B cell (primary cell): ENCODE measurements at regions not wholly inside any gene's neighbourhood (a gene's known extent, or its start where the extent isn't known, plus 50 kb on each side); places are given as distances from the start of the nearest gene placed in this dataset.

Experiments
- ATAC-seq: fragments of 200-7000 bp; cut with Tn5 transposase; one replicate; pipeline ENCODE4 v1.10.0; 2021; ENCODE audit warnings: low read depth, mild to moderate bottlenecking, moderate number of reproducible peaks, moderate library complexity
- CTCF ChIA-PET: fragments of 350-600 bp; sonication (Branson Sonifier 250); formaldehyde crosslinking; loops from one replicate; lab custom pipeline; 2021; ENCODE audit warnings: antibody characterized with exemption, inconsistent platforms; lab: Charles Lee
- POLR2A ChIA-PET: fragments of 350-600 bp; sonication (Branson Sonifier 250); formaldehyde crosslinking; loops from one replicate; lab custom pipeline; 2021; ENCODE audit warnings: antibody characterized with exemption; lab: Charles Lee
- DNase-seq: peaks from one replicate; pipeline ENCODE4 v3.0.0; 2013
- H2AFZ ChIP-seq: 2 replicates; pipeline ENCODE4 v1.6.1; 2012; ENCODE audit warnings: mild to moderate bottlenecking, low read depth, low read length; ENCODE audit not compliant: insufficient read depth, poor library complexity, severe bottlenecking
- H3K27ac ChIP-seq, 2 donors: 1 replicate in 1 of 2; 2 replicates in 1 of 2; pipeline ENCODE4 v1.5.1; 2012 to 2013; ENCODE audit warnings: low read length in 2 of 2, mild to moderate bottlenecking in 2 of 2, moderate library complexity in 1 of 2
- H3K27me3 ChIP-seq, 4 experiments: fragments of 200-600 bp in 1 of 4; sonication (generic) in 1 of 4; replicated peaks in 1 of 4; 1 replicate in 2 of 4; 2 replicates in 2 of 4; pipeline versions ENCODE4 v1.6.1 to v1.7.0; 2013 to 2016; ENCODE audit warnings: low read length in 3 of 4, mild to moderate bottlenecking in 2 of 4, mixed read lengths in 1 of 4, moderate library complexity in 1 of 4; ENCODE audit not compliant: insufficient read depth in 4 of 4, control insufficient read depth in 3 of 4; ENCODE audit errors: control extremely low read depth in 1 of 4
- H3K36me3 ChIP-seq, 2 experiments: replicated peaks in 1 of 2; 1 replicate in 1 of 2; 2 replicates in 1 of 2; pipeline versions ENCODE4 v1.6.1 to v1.7.1; 2013; ENCODE audit warnings: low read length in 1 of 2; ENCODE audit not compliant: insufficient read depth in 2 of 2, control insufficient read depth in 1 of 2; ENCODE audit errors: control extremely low read depth in 1 of 2, extremely low read depth in 1 of 2
- H3K4me1 ChIP-seq, 2 donors: fragments of 200-600 bp in 1 of 2; sonication (generic) in 1 of 2; 1 replicate in 1 of 2; 2 replicates in 1 of 2; pipeline versions ENCODE4 v1.5.1 to v1.6.1; 2013 to 2017; ENCODE audit warnings: low read length in 2 of 2; ENCODE audit not compliant: control insufficient read depth in 2 of 2, insufficient read depth in 2 of 2
- H3K4me2 ChIP-seq: replicated peaks from 2 replicates; pipeline ENCODE3; 2012; ENCODE audit warnings: mild to moderate bottlenecking, low read depth, low read length; ENCODE audit not compliant: poor library complexity, severe bottlenecking
- H3K4me3 ChIP-seq, 5 experiments: fragments of 200-600 bp in 1 of 5; sonication (generic) in 1 of 5; 1 replicate in 3 of 5; 2 replicates in 2 of 5; pipeline versions ENCODE4 v1.5.1 to v1.7.0; 2011 to 2016; ENCODE audit warnings: low read length in 4 of 5, mild to moderate bottlenecking in 4 of 5, low read depth in 2 of 5, control low read depth in 1 of 5, moderate library complexity in 1 of 5; ENCODE audit not compliant: insufficient read depth in 1 of 5; ENCODE audit errors: control extremely low read depth in 1 of 5, extremely low read depth in 1 of 5
- H3K79me2 ChIP-seq: fragments of 200-600 bp; sonication (generic); one replicate; pipeline ENCODE4 v1.6.0; 2016; ENCODE audit warnings: low read length; ENCODE audit not compliant: control insufficient read depth, insufficient read depth
- H3K9ac ChIP-seq: fragments of 200-600 bp; sonication (generic); 2 replicates; pipeline ENCODE4 v1.6.1; 2017; ENCODE audit warnings: mild to moderate bottlenecking, low read length, moderate library complexity
- H3K9me3 ChIP-seq, 3 donors: one replicate each; pipeline versions ENCODE4 v1.6.1 to v1.7.1; 2013; ENCODE audit warnings: low read length in 2 of 3; ENCODE audit not compliant: control insufficient read depth in 2 of 3, insufficient read depth in 1 of 3; ENCODE audit errors: control extremely low read depth in 1 of 3
- H4K20me1 ChIP-seq: 2 replicates; pipeline ENCODE4 v1.6.0; 2012; ENCODE audit warnings: mild to moderate bottlenecking, low read length; ENCODE audit not compliant: insufficient read depth, control insufficient read depth, poor library complexity, severe bottlenecking
- H3K27ac Mint-ChIP-seq: one replicate; pipeline ENCODE4 v1.8.0; 2021; ENCODE audit warnings: mixed read lengths
- H3K27me3 Mint-ChIP-seq: one replicate; pipeline ENCODE4 v1.8.0; 2021; ENCODE audit warnings: mixed read lengths
- H3K4me1 Mint-ChIP-seq: one replicate; pipeline ENCODE4 v1.8.0; 2021; ENCODE audit warnings: mixed read lengths
- H3K4me3 Mint-ChIP-seq: one replicate; pipeline ENCODE4 v1.8.0; 2021; ENCODE audit warnings: mixed read lengths
- H3K9me3 Mint-ChIP-seq: one replicate; pipeline ENCODE4 v1.8.0; 2022; ENCODE audit warnings: mixed read lengths; ENCODE audit not compliant: insufficient read depth
- CTCF ChIP-seq: fragments of 200-600 bp; IDR thresholded peaks from one replicate; pipeline ENCODE4 v1.8.0; 2022; ENCODE audit warnings: antibody characterized with exemption, mild to moderate bottlenecking
- EZH2 ChIP-seq: IDR thresholded peaks from 2 replicates; pipeline ENCODE4 v1.6.1; 2012; ENCODE audit warnings: borderline replicate concordance, low read depth, mild to moderate bottlenecking, moderate library complexity, low read length; ENCODE audit not compliant: insufficient read depth, poor library complexity, severe bottlenecking
- WGBS: methylation state at CpG from one replicate; pipeline ENCODE4 v1.1.5; 2013; ENCODE audit warnings: missing lambda C conversion rate; ENCODE audit not compliant: insufficient coverage; 5-methylcytosine and 5-hydroxymethylcytosine counted together
- intact Hi-C: fragments of 100-400 bp; cut with micrococcal nuclease; formaldehyde crosslinking; loops from one replicate; pipeline ENCODE4 v1.10.0; 2022

GRCh38 chr12:131372171-131372475 is 338.8 kb upstream of the SFSWAP start:
- TF ChIP-seq CTCF (no peak), EZH2 (no peak)
- H3K27me3 Mint-ChIP-seq = no peaks in the 10 kb centered on the region
- DNase-seq = no peak

GRCh38 chr12:131372706-131373195 is 338.1 kb upstream of the SFSWAP start:
- no peaks in the 10 kb centered on the region for H3K27me3 ChIP-seq
- H4K20me1 ChIP-seq = no peaks in the 10 kb centered on the region
- Mint-ChIP-seq H3K27me3 (peaks cover 5% of the 10 kb centered on the region), H3K4me1 (no peaks in the 10 kb centered on the region), H3K27ac (no peak overlapping the region), H3K4me3 (no peak overlapping the region), H3K9me3 (no peaks in the 10 kb centered on the region)
- no peak for TF ChIP-seq CTCF
- TF ChIP-seq EZH2 = no peak
- ChIA-PET CTCF (no interaction called here), POLR2A (no interaction called here)
- no peaks in the 10 kb centered on the region for H3K36me3 ChIP-seq
- no peak for ATAC-seq
- no peaks in the 10 kb centered on the region for H3K79me2 ChIP-seq
- no peaks in the 10 kb centered on the region for H3K4me1 ChIP-seq
- DNase-seq = no peak
- intact Hi-C loops = no loop called here
- 71% methylated on average over 2 of the region's 2 CpGs for WGBS
- H3K9ac ChIP-seq = no peak overlapping the region
- no peak overlapping the region for H3K4me3 ChIP-seq
- no peaks in the 10 kb centered on the region for H3K9me3 ChIP-seq
- H3K27ac ChIP-seq = no peak overlapping the region
- no peak overlapping the region for H3K4me2 ChIP-seq
- H2AFZ ChIP-seq = no peak overlapping the region

More at GRCh38 chr12:131372171-131372475, 338.8 kb upstream of the SFSWAP start:
- ChIA-PET CTCF (no interaction called here), POLR2A (no interaction called here)
- no peaks in the 10 kb centered on the region for H3K4me1 Mint-ChIP-seq
- H3K9ac ChIP-seq = no peak overlapping the region
- no peaks in the 10 kb centered on the region for H3K9me3 ChIP-seq
- no peak overlapping the region for H3K4me3 ChIP-seq
- ATAC-seq = no peak
- H2AFZ ChIP-seq = no peak overlapping the region
- H4K20me1 ChIP-seq = no peaks in the 10 kb centered on the region
- no peak overlapping the region for H3K27ac Mint-ChIP-seq
- no peak overlapping the region for H3K27ac ChIP-seq
- H3K4me1 ChIP-seq = no peaks in the 10 kb centered on the region
- H3K4me2 ChIP-seq = no peak overlapping the region
- H3K9me3 Mint-ChIP-seq = no peaks in the 10 kb centered on the region
- intact Hi-C loops = no loop called here
- no peaks in the 10 kb centered on the region for H3K36me3 ChIP-seq
- no peaks in the 10 kb centered on the region for H3K27me3 ChIP-seq
- no peak overlapping the region for H3K4me3 Mint-ChIP-seq
- H3K79me2 ChIP-seq = no peaks in the 10 kb centered on the region
- 94% methylated on average over 8 of the region's 8 CpGs for WGBS
